ENCODE measurements at regions not wholly inside any gene's neighbourhood (a gene's known extent, or its start where the extent isn't known, plus 50 kb on each side); places are given as distances from the start of the nearest gene placed in this dataset.

- TF ChIP-seq TCF12 (IDR thresholded peaks at IDR 0.05) (no peak), TCF12 (CRISPR knock-in tag; IDR thresholded peaks at IDR 0.05) (no peak), CCDC6 (CRISPR knock-in tag; IDR thresholded peaks at IDR 0.05) (no peak), ZNF251 (CRISPR knock-in tag; IDR thresholded peaks at IDR 0.05) (no peak), MXI1 (IDR thresholded peaks at IDR 0.05; ENCODE audit: borderline replicate concordance, low read depth, low read length) (no peak), ELF1 (CRISPR knock-in tag; IDR thresholded peaks at IDR 0.05) (no peak), NPAS2 (CRISPR knock-in tag; IDR thresholded peaks at IDR 0.05; ENCODE audit: borderline replicate concordance) (no peak), TAF1 (CRISPR knock-in tag; IDR thresholded peaks at IDR 0.05) (no peak), TCF7L2 (IDR thresholded peaks at IDR 0.05; ENCODE audit: low read depth, low read length) (no peak), ZBTB46 (CRISPR knock-in tag; IDR thresholded peaks at IDR 0.05; ENCODE audit: borderline replicate concordance) (no peak), SMC3 (IDR thresholded peaks at IDR 0.05; ENCODE audit: low read length) (peak; percentile 12; the same call in 1 of the 2 replicates), MXD1 (CRISPR knock-in tag; IDR thresholded peaks at IDR 0.05) (no peak)
Observed at GRCh38 chr5:124888050-124888506, 141.6 kb upstream of the ZNF608 start.

All from HepG2 (cell line).